Skeletal muscle tissue (tissue), 3 donors: ENCODE measurements at regions not wholly inside any gene's neighbourhood (a gene's known extent, or its start where the extent isn't known, plus 50 kb on each side); places are given as distances from the start of the nearest gene placed in this dataset.

Experiments used
- H3K27ac ChIP-seq: one replicate; pipeline ENCODE4 v1.7.0; 2013; ENCODE audit warnings: mild to moderate bottlenecking, low read depth, low read length, inconsistent platforms
- H3K27me3 ChIP-seq, 3 donors: one replicate each; pipeline ENCODE4 v1.7.0; 2013; ENCODE audit warnings: low read length in 3 of 3; ENCODE audit not compliant: control insufficient read depth in 3 of 3, insufficient read depth in 3 of 3
- H3K36me3 ChIP-seq, 3 donors: one replicate each; pipeline ENCODE4 v1.7.0; 2013; ENCODE audit warnings: low read length in 3 of 3; ENCODE audit not compliant: control insufficient read depth in 3 of 3, insufficient read depth in 3 of 3
- H3K4me1 ChIP-seq, 3 donors: one replicate each; pipeline ENCODE4 v1.7.0; 2013; ENCODE audit warnings: low read length in 3 of 3, mild to moderate bottlenecking in 3 of 3; ENCODE audit not compliant: control insufficient read depth in 3 of 3, insufficient read depth in 3 of 3
- H3K4me3 ChIP-seq, 3 donors: one replicate each; pipeline ENCODE4 v1.7.0; 2013; ENCODE audit warnings: low read length in 3 of 3
- H3K9ac ChIP-seq, 3 donors: one replicate each; pipeline ENCODE4 v1.7.0; 2013; ENCODE audit warnings: low read length in 3 of 3, mild to moderate bottlenecking in 3 of 3, moderate library complexity in 2 of 3, low read depth in 1 of 3
- H3K9me3 ChIP-seq, 3 donors: one replicate each; pipeline ENCODE4 v1.7.0; 2013; ENCODE audit warnings: low read length in 3 of 3; ENCODE audit not compliant: control insufficient read depth in 3 of 3
- donor health status: Osteomylitis.

GRCh38 chr13:88144580-88144979 lies 473.4 kb downstream of the SLITRK5 start:
- Histone ChIP-seq H3K27ac (no peak overlapping the region), H3K4me1 (no peaks in the 10 kb centered on the region), H3K36me3 (no peaks in the 10 kb centered on the region)

GRCh38 chr13:88153353-88153752 lies 482.2 kb downstream of the SLITRK5 start:
- H3K36me3 ChIP-seq, result no peaks in the 10 kb centered on the region
- H3K9me3 ChIP-seq, result peaks cover 0 to 3% (median 0%) of the 10 kb centered on the region in 3 donors
- H3K4me1 ChIP-seq, result no peaks in the 10 kb centered on the region

More at GRCh38 chr13:88144580-88144979, 473.4 kb downstream of the SLITRK5 start:
- Histone ChIP-seq H3K4me3 (no peak overlapping the region), H3K9ac (no peak overlapping the region), H3K27me3 (no peaks in the 10 kb centered on the region), H3K9me3 (no peaks in the 10 kb centered on the region)

GRCh38 chr13:88154001-88154400 lies 482.8 kb downstream of the SLITRK5 start:
- Histone ChIP-seq H3K9ac (no peak overlapping the region), H3K4me3 (no peak overlapping the region), H3K27me3 (no peaks in the 10 kb centered on the region), H3K4me1 (no peaks in the 10 kb centered on the region), H3K27ac (no peak overlapping the region), H3K9me3 (peaks cover 0 to 3% (median 0%) of the 10 kb centered on the region in 3 donors), H3K36me3 (no peaks in the 10 kb centered on the region)

More at GRCh38 chr13:88153353-88153752, 482.2 kb downstream of the SLITRK5 start:
- Histone ChIP-seq H3K27me3 (no peaks in the 10 kb centered on the region), H3K9ac (no peak overlapping the region), H3K4me3 (no peak overlapping the region), H3K27ac (no peak overlapping the region)

GRCh38 chr13:88162076-88162702 lies 491.0 kb downstream of the SLITRK5 start:
- Histone ChIP-seq H3K27ac (no peak overlapping the region), H3K9me3 (no peaks in the 10 kb centered on the region), H3K27me3 (no peaks in the 10 kb centered on the region), H3K4me1 (no peaks in the 10 kb centered on the region), H3K36me3 (no peaks in the 10 kb centered on the region), H3K9ac (no peak overlapping the region), H3K4me3 (no peak overlapping the region)

DNA sequence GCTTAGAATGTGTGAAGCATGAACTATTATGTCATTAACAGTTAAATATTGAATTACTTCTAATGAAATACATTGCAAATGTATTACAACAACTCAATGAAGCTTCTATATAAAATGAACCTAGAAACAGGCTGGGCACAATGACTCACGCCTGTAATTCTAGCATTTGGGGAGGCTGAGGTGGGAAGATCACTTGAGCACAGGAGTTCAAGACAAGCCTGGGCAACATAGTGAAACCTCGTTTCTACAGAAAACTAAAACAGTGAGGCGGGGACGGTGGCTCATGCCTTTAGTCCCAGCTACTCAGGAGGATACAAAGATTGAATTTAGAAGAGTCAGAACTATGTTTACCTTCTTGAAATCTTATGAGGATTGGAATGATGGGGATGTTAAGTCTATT lies 505.1 kb downstream of the SLITRK5 start:
- no peak overlapping the region for H3K27ac ChIP-seq
- no peaks in the 10 kb centered on the region for H3K27me3 ChIP-seq

DNA sequence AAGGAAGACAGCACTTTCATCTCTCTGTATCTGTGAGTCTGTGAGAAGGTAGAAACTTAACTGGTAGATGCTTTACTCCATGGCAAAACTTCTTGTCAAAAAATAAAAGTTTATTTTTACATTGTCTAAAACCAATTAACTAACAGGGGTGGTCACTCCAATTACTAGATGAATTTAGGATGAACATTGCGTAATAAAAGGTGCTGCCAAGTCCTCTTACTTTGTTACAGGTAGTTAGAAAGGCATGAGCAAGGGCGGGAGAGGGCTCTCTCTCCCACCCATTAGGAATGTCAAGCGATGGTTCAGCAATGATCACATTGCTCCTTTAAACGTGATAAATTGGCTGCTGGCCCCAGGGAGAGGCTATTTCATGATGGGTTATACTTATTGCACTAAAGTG lies 512.3 kb downstream of the SLITRK5 start:
- H3K27ac ChIP-seq, result no peak overlapping the region
- no peaks in the 10 kb centered on the region for H3K9me3 ChIP-seq
- no peaks in the 10 kb centered on the region for H3K4me1 ChIP-seq
- H3K9ac ChIP-seq, result no peak overlapping the region
- no peaks in the 10 kb centered on the region for H3K27me3 ChIP-seq
- no peaks in the 10 kb centered on the region for H3K36me3 ChIP-seq
- H3K4me3 ChIP-seq, result no peak overlapping the region

More for the DNA sequence above, 505.1 kb downstream of the SLITRK5 start:
- H3K4me1 ChIP-seq, result no peaks in the 10 kb centered on the region
- H3K36me3 ChIP-seq, result no peaks in the 10 kb centered on the region
- H3K9ac ChIP-seq, result no peak overlapping the region
- H3K9me3 ChIP-seq, result no peaks in the 10 kb centered on the region
- H3K4me3 ChIP-seq, result no peak overlapping the region

GRCh38 chr13:88188986-88189385 lies 517.8 kb downstream of the SLITRK5 start:
- no peak overlapping the region for H3K9ac ChIP-seq
- H3K9me3 ChIP-seq, result no peaks in the 10 kb centered on the region
- no peak overlapping the region for H3K4me3 ChIP-seq
- H3K27ac ChIP-seq, result no peak overlapping the region
- no peaks in the 10 kb centered on the region for H3K27me3 ChIP-seq
- H3K36me3 ChIP-seq, result no peaks in the 10 kb centered on the region
- H3K4me1 ChIP-seq, result no peaks in the 10 kb centered on the region

GRCh38 chr13:88189728-88190127 lies 518.6 kb downstream of the SLITRK5 start:
- Histone ChIP-seq H3K4me1 (no peaks in the 10 kb centered on the region), H3K4me3 (no peak overlapping the region), H3K9ac (no peak overlapping the region), H3K27me3 (no peaks in the 10 kb centered on the region), H3K36me3 (no peaks in the 10 kb centered on the region), H3K27ac (no peak overlapping the region), H3K9me3 (no peaks in the 10 kb centered on the region)

- Histone ChIP-seq H3K36me3 (no peaks in the 10 kb centered on the region), H3K9me3 (no peaks in the 10 kb centered on the region), H3K4me1 (no peaks in the 10 kb centered on the region), H3K27ac (no peak overlapping the region), H3K4me3 (no peak overlapping the region), H3K27me3 (no peaks in the 10 kb centered on the region), H3K9ac (no peak overlapping the region)
Observed at GRCh38 chr13:88196106-88196505, 524.9 kb downstream of the SLITRK5 start.

DNA sequence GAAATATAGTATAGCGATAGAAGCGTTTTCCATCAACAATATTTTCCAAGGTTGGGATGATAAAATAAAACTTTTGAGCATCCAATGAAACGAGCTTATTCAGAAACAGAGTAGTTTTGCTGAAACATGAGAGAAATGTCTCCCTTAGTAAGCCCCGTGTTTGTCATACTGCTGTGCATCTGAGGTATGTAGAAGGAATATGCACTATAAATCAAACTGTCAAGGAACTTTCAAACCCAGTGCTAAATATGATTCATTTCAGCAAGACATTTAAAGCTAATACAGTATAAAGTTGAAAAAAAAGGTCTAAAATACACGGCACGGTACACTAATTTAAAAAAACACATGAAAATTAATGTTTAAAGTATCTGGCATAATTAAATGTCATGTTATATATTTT lies 546.2 kb downstream of the SLITRK5 start:
- no peaks in the 10 kb centered on the region for H3K36me3 ChIP-seq
- H3K4me3 ChIP-seq, result no peak overlapping the region

More for the DNA sequence above, 546.2 kb downstream of the SLITRK5 start:
- Histone ChIP-seq H3K4me1 (no peaks in the 10 kb centered on the region), H3K27ac (no peak overlapping the region), H3K27me3 (no peaks in the 10 kb centered on the region), H3K9ac (no peak overlapping the region), H3K9me3 (no peaks in the 10 kb centered on the region)
